ENCODE measurements at regions not wholly inside any gene's neighbourhood (a gene's known extent, or its start where the extent isn't known, plus 50 kb on each side); places are given as distances from the start of the nearest gene placed in this dataset.

DNA sequence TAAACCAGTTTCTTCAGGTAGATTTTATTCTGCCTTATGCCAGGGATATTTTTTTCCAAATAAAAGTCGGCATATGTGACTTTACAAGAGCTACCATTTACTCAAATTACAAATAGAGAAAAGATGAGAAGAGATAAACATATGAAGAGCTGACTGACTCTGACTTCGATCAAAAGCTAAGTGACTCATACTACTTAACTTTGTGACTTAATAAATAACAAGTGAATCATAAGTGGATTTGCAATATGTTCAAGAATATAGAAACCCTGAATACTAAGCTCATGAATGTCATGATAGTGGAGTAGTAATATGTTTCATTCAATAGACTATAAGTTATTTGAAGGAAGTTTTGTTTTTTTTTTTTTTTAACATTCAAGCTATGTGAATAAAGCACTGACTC is 130.5 kb upstream of the ANO3 start:
- no peak for DNase-seq

DNA sequence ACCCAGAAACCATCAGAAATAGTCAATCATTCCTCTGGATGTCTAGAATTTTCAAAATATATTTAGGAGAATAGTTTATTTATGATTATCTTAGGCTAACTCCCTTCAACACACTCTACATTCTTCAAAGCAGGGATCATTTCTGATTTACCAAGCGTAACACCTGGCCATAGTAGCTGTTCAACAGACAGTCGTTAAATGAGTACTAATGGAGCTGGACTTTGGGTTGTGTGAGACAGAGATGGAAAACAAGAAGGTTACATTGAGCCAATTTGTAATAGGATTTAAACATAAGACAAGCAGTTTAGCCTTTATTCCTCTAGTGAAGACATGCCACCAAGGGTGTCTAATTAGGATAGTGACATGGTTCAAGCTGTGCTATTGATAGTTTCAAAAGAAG is 129.2 kb upstream of the ANO3 start:
- DNase-seq = no peak

DNA sequence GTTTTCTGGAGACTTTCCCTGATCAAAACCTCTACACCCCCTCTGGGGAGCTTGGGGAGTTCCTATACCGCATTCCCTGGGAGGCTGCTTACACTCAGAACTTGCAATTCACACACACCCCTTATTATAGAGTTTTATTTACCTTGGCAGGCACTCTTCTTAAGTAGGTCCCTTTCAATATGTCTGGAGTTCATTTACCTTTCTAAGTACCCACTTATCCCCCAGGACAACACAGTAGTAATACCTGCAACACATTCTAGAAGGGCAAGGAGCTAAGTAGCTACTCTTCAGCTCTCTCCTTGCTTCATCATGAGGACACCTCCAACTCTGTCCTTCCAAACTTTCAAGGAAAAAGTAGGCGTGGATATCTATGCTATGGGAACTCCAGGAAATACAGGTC is 127.8 kb upstream of the ANO3 start:
- DNase-seq = no peak

DNA sequence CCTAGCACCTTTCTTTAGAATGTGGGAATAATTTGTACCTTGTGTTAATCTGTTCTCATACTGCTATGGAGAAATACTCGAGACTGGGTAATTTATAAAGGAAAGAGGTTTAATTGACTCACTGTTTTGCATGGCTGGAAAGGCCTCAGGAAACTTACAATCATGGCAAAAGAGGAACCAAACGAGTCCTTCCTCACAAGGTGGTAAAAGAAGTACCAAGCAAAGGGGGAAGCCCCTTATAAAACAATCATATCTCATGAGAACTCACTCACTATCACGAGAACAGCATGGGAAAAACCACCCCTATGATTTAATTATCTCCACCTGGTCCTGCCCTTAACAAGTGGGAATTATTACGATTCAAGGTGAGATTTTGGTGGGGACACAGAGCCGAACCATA is 127.1 kb upstream of the ANO3 start:
- no peak for DNase-seq

DNA sequence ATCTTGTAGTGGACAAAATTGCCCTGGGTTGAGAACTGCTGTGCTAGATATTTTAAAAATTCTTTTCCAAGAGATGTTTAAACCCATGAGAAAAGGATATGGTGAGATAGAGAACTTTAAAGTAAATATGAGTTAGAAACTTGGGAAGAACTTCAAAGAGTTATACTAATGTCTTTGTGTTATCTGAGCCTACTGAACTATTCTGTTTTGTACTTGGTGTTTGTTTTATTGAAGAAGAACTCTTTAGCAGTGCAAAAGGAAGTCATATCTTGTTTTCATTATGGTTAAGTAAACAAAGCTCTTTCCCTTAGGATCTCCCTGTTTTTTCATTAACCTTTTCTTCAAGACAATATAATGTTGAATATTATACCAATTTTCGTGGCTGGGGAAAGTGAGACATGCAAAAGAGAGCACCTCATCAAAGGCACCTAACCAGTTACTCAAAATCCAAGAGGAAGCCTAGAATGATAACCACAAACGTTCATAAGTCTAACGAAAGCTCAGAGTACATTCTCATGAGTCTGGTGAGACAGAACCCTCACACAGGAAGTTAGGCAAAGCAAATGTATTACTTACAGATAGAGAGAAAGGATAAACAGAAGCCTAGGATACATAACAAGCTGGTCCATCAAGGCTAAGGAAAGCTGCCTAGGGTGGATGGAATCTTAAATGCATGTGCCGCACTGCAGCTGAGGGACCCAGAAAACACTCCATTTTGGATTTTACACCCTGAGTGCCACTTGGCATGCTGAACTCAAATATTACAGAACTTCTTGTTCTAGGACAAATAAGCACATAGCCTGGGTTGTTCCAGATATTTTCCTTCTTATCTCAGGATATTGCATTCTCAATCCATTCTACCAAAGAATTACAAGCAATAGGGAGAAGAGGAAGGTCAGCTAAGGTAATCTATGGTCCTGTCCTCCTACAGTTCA is 112.5 kb upstream of the ANO3 start:
- DNase-seq = no peak

DNA sequence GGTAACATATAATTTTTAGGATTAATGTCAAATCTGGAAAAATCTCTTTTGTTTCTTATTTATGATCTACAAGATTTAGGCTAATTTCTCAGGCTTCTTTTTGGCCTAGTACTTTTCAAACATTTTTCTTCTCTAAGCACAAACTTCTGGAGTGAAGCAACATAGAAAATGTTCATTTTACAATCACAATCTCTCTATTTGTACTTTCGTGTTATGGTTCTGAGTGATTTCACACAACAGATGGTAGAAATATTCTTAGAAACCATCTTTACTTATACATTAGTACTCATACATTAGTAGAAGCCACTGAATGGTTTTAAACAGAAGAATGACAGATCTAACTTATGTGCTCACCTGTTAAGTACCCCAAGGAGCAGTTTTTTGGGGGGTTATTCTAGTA is 106.3 kb upstream of the ANO3 start:
- DNase-seq = no peak

DNA sequence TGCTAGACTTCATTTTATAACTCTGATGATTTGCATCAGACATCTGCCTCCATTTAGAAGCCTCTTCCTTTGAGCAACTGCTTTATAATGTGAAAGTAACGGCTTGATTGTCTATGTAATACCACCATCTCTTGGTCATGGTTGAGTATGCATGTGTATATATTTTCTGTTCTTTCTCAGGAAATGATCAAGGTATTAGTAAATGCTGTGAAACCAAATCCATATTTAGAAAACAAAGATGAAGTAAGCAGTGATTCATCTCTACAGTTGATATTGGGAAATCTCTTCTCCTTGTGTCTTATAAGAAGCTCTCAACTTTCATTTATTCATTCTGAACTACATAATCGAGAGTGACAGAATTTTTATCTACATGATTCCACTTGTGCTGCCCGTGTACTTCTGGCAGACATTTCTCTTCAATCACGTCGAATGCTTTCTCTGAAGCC is 104.6 kb upstream of the ANO3 start:
- peak; percentile 82 for DNase-seq

DNA sequence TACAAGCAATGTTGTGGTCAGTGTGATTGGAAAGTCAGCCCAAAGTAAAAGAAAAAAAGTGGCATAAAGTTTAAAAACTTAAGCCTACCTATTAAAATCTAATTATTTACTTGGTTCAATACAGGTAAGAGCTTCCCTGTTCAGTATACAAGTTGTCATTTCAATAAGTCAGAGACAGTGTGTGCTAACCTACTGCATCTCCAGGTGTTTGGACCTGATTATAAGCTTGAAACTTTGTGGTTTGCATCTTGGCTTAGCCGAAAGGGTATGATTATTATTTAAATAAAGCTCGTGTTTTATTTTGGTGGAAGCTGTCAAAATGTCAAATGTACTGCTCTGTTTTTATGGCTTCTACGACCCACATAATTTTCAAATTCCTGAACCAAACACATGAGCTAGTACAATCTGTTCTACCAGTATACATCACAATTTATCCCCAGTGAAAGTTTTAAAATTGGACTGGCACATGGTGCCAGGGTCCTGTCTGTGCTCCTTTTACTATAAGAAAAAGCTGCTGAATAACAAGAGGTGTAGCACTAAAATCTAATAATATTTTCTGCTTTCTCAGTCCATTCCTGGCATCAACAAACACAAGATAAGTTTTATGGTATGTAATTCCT is 103.9 kb upstream of the ANO3 start:
- peak; percentile 3 for DNase-seq

DNA sequence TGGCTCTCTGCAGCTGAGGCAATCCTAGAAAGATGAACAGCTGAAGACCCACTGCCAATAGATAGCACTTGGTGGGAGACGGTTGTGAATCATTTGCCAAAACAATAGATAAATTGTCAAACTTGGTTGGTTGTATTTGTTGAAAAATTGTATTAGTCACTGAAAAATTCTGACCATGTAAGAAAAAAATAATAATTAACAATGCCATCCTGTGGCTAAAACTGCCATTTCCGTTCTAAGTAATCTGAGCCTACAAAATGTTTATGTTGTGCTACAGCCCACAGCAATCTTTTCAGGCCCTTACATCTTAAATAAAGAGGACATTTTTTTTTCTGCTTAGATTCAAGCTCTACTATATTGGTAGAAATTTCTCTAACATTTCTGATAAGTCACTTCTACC is 103.2 kb upstream of the ANO3 start:
- peak; percentile 55 for DNase-seq

DNA sequence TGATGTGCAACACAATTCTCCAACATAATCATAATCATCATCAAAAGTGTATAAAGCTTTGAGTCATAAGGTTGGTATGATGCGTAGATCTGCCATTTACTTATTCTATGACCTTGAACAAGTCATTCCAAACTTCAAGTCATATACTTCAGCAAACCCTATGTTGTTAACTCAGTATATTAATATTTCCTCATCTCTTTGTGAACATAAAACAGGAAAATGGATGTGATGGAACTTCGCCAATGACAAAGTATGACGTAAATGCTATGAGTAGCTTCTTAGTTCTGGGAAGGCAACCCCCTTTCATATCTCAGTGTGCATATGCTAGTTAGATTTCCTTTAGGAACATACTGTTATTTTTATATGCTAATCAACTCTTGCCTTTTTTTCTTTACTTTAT is 102.7 kb upstream of the ANO3 start:
- DNase-seq = peak; percentile 96

DNA sequence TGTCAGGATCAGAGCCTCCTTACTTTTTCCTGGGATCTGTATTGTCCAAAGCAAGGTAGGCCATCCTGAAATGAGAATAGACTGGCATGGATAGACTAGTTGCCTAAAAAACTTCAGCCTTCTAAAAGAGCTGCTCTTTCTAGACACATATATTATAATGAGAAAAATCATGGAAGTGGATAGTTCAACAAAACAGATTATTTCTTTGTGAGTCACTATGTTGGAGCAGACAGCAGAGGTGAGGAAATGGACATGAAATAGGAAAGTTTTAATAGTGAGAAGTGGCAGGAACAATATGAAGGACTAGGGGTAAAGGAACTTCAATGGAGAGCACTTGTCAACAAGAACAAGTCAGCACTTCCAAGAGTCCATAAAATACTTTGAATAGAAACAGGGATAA is 101.9 kb upstream of the ANO3 start:
- DNase-seq = peak; percentile 28

DNA sequence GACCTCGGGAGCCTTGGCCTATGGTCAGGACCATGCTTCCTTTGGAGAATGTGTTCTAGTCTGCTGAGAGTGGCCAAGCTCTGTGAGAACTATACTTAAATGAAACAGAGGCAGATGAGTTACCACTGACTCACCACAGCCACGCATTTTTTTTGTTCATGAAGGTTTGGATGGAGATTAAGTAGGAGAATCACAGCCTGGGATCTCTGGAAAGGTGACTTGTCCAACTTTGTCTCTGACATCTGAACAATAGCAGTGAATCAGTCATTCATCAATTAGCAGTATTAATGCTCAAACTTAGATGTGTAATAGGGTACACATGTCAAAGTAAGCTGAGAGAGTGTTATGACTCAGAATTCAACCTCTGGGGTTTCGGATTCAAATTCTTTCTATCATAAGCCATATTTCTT is 100.7 kb upstream of the ANO3 start:
- DNase-seq = peak; percentile 69

DNA sequence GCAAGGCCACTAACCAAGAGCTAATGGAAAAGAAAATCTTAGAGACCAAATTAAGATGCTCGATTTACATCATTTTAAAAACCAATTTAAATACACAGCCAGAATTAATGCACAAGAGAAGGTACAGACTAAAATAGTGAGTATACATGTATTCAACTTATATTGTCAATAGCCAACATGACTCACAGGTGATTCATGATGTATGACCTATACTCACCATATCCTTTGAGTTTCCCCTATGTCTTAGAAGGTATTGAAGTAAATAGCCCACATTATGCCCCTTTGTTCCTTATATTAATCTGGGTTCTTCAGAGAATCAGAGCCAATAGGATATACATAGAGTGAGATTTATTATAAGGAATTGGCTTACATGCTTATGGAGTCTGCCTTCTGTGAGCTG is 97.5 kb upstream of the ANO3 start:
- DNase-seq = peak; percentile 41

DNA sequence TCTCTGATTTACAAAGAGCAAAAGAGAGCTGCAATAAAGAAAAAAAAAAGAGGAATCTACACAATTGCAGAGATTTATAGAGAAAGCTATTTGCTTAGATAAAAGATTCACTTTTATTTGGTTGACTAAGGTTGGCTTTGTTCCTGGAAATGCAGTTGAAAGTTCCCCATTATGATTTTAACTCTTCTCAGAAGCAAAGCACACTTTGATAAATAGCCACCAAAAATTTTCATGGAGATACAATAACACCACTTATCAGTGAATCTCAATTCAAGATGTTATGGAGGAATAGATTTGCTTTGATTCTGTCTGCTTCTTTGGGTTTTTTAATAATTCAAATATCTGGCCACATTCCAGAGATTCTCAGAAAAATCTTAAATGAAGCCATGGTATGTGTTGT is 88.5 kb upstream of the ANO3 start:
- DNase-seq = no peak

DNA sequence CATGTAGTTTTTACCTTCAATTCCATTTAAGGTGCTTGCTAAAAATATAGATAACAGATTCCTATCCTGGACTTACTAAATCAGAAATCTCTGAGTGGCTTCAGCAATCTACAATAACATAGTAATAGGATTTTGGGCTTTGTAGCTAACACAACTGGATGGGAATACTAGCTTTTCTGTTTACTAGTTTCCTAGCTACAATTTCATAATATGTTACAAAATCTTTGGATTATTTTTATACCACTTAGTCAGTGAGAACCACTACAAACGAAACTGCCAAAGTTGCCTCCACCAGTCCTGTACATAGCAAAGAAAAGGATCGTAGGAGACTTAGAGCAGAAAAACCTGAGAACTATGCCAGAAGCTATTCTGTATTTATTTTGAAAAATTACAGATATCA is 87.7 kb upstream of the ANO3 start:
- DNase-seq = no peak

DNA sequence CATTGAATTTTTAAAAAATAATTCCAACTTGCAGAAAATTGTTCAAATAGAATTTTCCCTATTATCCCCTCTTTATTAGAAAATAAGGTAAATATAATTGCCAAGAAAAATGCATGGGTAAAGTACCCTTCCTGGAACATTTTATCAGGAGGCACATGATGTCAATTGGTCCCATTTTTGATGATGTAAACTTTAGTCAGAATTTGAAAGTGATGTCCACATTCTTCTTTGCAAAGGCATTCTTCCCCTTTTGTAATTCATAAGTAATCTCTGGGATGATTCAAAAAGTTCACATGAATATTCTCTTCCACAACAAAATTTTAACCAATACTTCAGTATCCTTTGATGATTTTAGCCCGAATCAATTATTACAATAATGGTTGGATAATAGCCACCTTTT is 86.9 kb upstream of the ANO3 start:
- DNase-seq = no peak

DNA sequence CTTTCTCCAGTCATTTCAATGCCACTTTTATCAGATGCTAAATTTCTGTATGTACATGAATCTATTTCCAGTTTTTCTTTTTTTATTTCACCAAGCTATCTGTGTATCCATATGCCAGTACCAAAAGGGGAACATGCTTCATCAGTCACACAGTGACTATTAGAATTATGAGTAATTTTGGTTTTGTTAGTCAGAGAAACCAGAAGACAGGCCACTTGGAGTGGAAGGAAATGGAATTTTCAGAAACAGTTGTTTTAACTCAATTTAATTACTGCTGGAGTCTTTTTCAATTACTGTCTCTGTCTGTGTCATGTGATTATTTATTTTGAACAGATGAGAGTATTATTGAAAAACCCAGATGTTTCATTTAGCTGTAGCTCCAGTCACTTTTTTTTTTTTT is 84.6 kb upstream of the ANO3 start:
- no peak for DNase-seq

DNA sequence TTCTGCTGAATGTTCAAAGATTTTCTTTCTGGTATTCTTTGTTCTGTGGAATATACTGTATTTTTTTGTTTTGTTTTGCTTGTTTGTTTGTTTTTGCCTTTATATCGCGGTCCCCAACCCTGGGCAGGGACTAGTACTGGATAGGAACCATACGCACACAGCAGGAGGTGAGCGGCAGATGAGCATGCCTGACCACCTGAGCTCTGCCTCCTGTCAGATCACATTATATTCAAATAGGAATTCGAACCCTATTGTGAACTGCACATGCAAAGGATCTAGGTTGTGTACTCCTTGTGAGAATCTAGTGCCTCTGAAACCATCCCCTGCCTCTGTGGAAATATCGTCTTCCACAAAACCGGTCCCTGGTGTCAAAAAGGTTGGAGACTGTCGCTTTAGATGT is 83.3 kb upstream of the ANO3 start:
- DNase-seq = no peak

DNA sequence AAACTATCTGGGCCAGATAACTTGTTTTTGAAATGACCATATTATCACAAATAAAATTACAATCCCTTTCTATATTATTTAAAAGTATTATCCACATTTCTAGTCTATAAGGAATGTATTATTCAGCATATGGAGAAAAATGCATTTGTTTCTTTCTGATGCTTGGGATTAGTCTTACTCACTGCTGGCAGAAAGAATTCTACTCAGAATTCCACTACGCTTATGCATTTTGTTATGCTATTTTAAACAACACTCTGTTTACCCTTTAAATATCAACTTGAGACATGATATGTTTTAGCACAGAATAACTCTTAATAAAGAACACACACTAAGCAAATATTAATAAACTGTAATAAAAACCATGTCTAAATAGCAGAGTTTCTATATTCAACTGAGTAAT is 77.6 kb upstream of the ANO3 start:
- no peak for DNase-seq

DNA sequence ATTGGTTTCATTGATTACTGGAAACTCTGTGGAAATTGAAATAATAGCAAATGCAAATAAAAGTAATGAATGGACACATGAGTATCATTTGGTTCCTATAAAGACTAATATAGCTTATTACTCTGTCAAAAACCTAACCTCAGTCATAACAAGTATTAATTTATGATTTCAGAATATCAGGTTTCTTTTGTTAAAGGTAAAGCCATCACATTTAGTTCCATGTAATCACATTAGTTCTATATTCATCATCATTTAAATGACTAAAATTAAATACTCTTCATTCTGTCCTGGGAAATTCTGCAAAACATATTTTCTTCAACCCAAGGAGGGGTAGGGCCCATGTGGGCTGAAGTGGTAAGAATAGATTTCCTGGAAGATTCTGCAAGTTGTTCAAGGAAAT is 68.2 kb upstream of the ANO3 start:
- DNase-seq = no peak

DNA sequence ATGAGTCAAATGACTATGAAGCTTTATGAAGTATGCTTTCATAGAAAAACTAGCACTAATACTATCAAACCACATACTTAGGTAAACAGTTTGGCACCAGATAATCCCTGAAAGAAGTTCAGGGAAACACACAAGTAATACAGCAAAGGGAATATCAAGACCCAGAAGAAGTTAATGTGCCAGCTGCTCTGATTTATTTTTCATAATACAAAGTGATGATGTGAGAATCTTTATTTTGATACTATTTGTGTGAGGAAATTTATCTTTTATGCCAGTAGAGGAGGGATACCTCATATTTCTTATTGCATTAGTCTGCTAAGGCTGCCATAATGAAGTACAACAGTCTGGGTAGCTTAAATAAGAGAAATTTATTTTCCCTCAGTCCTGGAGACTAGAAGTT is 67.7 kb upstream of the ANO3 start:
- DNase-seq = no peak

DNA sequence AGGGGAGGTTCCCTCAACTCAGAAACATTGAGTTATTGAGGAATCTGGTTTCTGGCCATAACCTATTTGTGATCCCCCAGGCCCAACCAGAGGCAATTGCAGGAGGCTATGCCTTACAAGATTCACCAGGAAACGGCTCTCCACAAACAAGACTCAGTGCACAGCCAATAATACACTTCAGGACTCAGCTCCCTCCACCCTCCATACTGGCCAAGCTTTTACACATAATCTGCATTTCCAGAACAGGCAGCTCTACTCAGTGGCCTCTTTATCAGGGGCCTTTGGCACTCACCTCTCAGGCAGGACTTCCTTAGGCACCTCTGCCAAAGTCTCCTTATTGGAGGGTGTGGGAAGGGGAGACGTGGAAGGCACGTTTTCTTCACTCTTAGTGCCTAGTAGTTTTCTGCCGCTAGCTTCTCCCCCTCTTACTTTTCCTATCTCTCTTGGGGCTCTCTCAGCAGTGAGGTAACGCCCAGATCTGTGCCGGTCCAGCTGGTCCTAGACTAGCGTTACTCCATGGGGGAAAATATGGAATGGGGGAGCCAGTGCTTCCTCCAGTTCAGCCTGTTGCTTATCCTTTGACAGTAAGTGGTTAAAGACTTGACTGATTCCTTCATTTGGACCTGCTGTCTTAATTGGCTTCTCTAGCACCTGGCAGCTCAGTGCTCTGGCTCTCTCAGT is 62.8 kb upstream of the ANO3 start:
- no peak for DNase-seq

DNA sequence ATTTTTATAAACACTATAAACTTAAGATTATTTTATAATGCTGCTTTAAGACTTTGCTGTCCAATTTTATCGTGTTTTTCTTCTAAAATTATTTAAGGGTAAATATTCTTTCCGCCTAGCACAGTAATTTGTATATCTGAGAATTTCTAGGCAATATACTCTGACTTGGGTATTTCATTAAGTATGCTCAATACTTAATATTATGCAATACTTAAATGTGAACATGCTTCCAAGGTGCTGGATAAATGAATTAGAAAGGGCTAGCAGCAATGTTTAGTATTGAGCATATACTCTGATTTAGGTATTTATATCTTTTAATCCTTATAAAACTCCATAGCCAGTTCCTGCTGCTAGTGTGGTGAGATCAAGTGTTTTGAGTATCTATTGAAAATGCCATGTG is 60.3 kb upstream of the ANO3 start:
- DNase-seq = no peak
